C4-2B (cell line): ENCODE measurements at regions not wholly inside any gene's neighbourhood (a gene's known extent, or its start where the extent isn't known, plus 50 kb on each side); places are given as distances from the start of the nearest gene placed in this dataset.

Source experiments
- CTCF ChIP-seq: fragments of 450-650 bp; conservative IDR thresholded peaks from 2 replicates; pipeline ENCODE4 v1.5.1; 2017; ENCODE audit warnings: mild to moderate bottlenecking
- ZFX ChIP-seq: fragments of 450-650 bp; IDR thresholded peaks from 2 replicates; pipeline ENCODE4 v1.6.1; 2017

GRCh38 chrX:99722094-99722493 is 688.0 kb downstream of the PCDH19 start:
- TF ChIP-seq CTCF (no peak), ZFX (no peak)
